Activated CD8-positive, alpha-beta T cell treated with anti-CD3 and anti-CD28 coated beads for 36 hours (primary cell): ENCODE measurements at regions not wholly inside any gene's neighbourhood (a gene's known extent, or its start where the extent isn't known, plus 50 kb on each side); places are given as distances from the start of the nearest gene placed in this dataset.
"Not testable (repeated sequence)": the region's sequence is repeated elsewhere in the genome, so short reads cannot be mapped to it uniquely, and the experiment has no call there.

Source experiments
- ATAC-seq: fragments of 200-7000 bp; cut with Tn5 transposase; one replicate; pipeline ENCODE4 v1.10.0; 2021; ENCODE audit warnings: mild to moderate bottlenecking, moderate library complexity
- CTCF ChIA-PET: fragments of 350-600 bp; sonication (Branson Sonifier 250); formaldehyde crosslinking; loops from one replicate; lab custom pipeline; 2021; ENCODE audit warnings: antibody characterized with exemption; lab: Charles Lee
- POLR2A ChIA-PET: fragments of 350-600 bp; sonication (Branson Sonifier 250); formaldehyde crosslinking; loops from one replicate; lab custom pipeline; 2021; ENCODE audit warnings: antibody characterized with exemption; lab: Charles Lee
- DNase-seq: peaks from one replicate; pipeline ENCODE4 v3.0.0-alpha.2; 2020
- H3K27ac Mint-ChIP-seq: one replicate; pipeline ENCODE4 v1.8.0; 2021; ENCODE audit warnings: mild to moderate bottlenecking, mixed read lengths
- H3K27me3 Mint-ChIP-seq: one replicate; pipeline ENCODE4 v1.8.0; 2021; ENCODE audit warnings: mixed read lengths
- H3K36me3 Mint-ChIP-seq: one replicate; pipeline ENCODE4 v1.8.0; 2021; ENCODE audit warnings: low read depth, mixed read lengths
- H3K4me1 Mint-ChIP-seq: one replicate; pipeline ENCODE4 v1.8.0; 2021; ENCODE audit warnings: low read depth, mixed read lengths
- H3K4me3 Mint-ChIP-seq: one replicate; pipeline ENCODE4 v1.8.0; 2021; ENCODE audit warnings: mild to moderate bottlenecking, moderate library complexity, mixed read lengths
- H3K9me3 Mint-ChIP-seq: one replicate; pipeline ENCODE4 v1.8.0; 2021; ENCODE audit warnings: mixed read lengths
- CTCF ChIP-seq: fragments of 200-600 bp; IDR thresholded peaks from one replicate; pipeline ENCODE4 v1.8.0; 2022; ENCODE audit warnings: antibody characterized with exemption, mild to moderate bottlenecking
- intact Hi-C: fragments of 100-400 bp; cut with micrococcal nuclease; formaldehyde crosslinking; loops from one replicate; pipeline ENCODE4 v1.10.0; 2022

DNA sequence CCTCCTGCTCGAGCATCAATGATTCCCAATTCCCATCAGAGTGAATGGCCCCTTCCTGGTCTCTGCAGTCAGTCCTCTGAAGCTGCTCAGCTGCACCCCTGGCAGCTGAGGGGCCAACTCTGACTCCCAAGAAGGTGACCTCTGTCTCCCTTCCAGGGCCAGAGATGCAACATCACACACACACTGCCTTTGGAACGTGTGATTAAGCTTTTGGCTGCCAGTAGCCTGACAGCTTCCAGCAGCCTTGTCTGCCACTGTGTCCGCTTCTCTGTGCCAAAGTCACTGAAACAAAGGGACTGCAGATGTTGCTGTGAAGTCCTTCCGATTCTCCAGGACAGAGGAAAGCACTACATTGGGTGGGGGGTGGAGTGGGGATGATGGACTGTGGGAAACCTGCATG is 254.1 kb downstream of the CEP170 start:
- H3K4me1 Mint-ChIP-seq, H3K9me3 Mint-ChIP-seq, intact Hi-C loops, H3K27me3 Mint-ChIP-seq, H3K27ac Mint-ChIP-seq, CTCF ChIA-PET, H3K4me3 Mint-ChIP-seq, DNase-seq, H3K36me3 Mint-ChIP-seq, POLR2A ChIA-PET, ATAC-seq: not testable (repeated sequence)

GRCh38 chr1:242992776-242993175 is 262.3 kb downstream of the CEP170 start:
- POLR2A ChIA-PET, H3K4me3 Mint-ChIP-seq, H3K9me3 Mint-ChIP-seq, H3K36me3 Mint-ChIP-seq, intact Hi-C loops, DNase-seq, H3K27me3 Mint-ChIP-seq, H3K4me1 Mint-ChIP-seq, H3K27ac Mint-ChIP-seq, CTCF ChIA-PET, ATAC-seq: not testable (repeated sequence)

DNA sequence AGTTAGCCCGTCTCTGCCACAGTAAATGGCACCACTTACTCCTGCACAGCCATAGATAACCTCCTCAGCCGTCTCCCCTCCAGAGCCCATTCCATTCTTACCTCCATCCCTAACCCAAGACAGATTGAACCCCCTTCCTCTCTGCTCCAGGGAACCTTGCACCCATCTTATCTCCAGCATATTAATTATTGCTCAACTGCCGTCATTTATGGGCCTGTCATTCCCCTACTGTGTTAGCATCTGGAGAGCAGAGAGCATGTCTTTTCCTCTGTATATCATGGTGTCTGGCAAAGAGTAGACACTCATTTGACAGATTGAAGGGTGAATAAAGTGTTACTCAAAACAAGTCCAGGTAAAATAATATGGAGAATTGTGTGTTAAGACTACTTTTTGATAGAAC is 270.0 kb downstream of the CEP170 start:
- H3K9me3 Mint-ChIP-seq, intact Hi-C loops, POLR2A ChIA-PET, H3K27ac Mint-ChIP-seq, H3K4me1 Mint-ChIP-seq, CTCF ChIA-PET, DNase-seq, ATAC-seq, H3K4me3 Mint-ChIP-seq, H3K36me3 Mint-ChIP-seq, H3K27me3 Mint-ChIP-seq: not testable (repeated sequence)

DNA sequence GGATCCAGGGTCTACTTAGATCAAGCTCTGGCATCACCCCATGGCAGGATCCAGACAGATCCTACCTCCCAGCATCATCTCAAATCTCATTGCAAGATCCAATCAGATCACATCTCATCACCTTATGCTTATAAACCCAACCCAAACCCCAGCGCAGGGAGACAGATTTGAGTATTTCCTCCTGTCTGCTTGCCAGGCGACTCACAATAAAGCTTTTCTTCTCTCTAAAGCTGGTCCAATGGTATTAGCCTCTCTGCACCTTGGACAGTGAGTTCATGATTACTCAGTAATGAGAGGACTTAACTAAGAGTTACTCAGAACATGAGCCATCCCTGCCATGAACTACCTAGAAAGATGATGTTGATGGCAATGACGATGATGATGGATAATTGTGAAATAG is 281.7 kb downstream of the CEP170 start:
- H3K9me3 Mint-ChIP-seq, intact Hi-C loops, CTCF ChIA-PET, H3K4me3 Mint-ChIP-seq, H3K27ac Mint-ChIP-seq, H3K27me3 Mint-ChIP-seq, POLR2A ChIA-PET, H3K4me1 Mint-ChIP-seq, DNase-seq, H3K36me3 Mint-ChIP-seq, ATAC-seq: not testable (repeated sequence)

DNA sequence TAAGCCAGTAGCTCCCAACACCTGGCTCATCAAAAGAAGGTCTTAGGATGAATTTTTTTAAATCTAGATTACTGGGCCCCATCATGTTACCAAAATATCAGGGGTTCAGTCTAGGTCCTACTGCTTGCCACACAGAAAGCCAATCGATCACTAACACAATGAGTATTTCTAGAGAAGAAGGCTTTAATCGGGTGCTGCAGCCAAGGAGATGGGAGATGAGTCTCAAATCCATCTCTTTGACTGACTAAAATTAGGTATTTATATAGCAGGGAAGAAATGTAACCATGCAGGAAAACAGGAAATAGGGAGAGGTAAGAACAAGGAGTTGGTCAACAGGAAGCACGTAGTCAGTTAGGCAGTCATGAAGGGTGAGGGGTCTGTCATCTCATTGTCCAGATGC is 288.2 kb downstream of the CEP170 start:
- H3K36me3 Mint-ChIP-seq, result no peaks in the 10 kb centered on the region
- peaks cover 3% of the 10 kb centered on the region for H3K27me3 Mint-ChIP-seq
- POLR2A ChIA-PET, result no interaction called here
- ATAC-seq (no peak), DNase-seq (no peak)
- no peaks in the 10 kb centered on the region for H3K4me1 Mint-ChIP-seq
- H3K9me3 Mint-ChIP-seq, result peaks cover 10% of the 10 kb centered on the region
- intact Hi-C loops, result no loop called here
- no peak for TF ChIP-seq CTCF
- H3K4me3 Mint-ChIP-seq, result no peak overlapping the region
- no peak overlapping the region for H3K27ac Mint-ChIP-seq
- CTCF ChIA-PET, result no interaction called here

DNA sequence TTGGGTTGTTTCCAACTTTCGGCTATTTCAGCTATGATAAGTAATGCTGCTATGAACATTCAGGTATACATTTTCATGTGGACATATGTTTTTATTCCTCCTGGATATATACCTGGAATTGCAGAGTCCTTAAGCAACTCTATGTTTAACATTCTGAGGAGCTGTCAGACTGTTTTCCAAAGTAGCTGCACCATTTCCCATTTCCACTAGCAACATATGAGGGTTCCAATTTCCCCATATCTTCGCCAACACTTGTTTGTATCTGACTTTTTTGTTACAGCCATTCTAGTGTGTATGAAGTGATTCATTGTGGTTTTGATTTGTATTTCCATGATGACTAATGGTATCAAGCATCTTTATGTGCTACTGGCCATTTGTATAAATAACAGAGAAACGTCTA is 295.7 kb downstream of the CEP170 start:
- intact Hi-C loops, H3K9me3 Mint-ChIP-seq, H3K4me1 Mint-ChIP-seq, POLR2A ChIA-PET, DNase-seq, CTCF ChIA-PET, H3K36me3 Mint-ChIP-seq, H3K27me3 Mint-ChIP-seq, H3K27ac Mint-ChIP-seq, ATAC-seq, H3K4me3 Mint-ChIP-seq: not testable (repeated sequence)

GRCh38 chr1:242954945-242955344 is 300.1 kb downstream of the CEP170 start:
- DNase-seq, H3K4me1 Mint-ChIP-seq, H3K36me3 Mint-ChIP-seq, H3K4me3 Mint-ChIP-seq, H3K9me3 Mint-ChIP-seq, intact Hi-C loops, ATAC-seq, POLR2A ChIA-PET, H3K27ac Mint-ChIP-seq, CTCF ChIA-PET, H3K27me3 Mint-ChIP-seq: not testable (repeated sequence)

DNA sequence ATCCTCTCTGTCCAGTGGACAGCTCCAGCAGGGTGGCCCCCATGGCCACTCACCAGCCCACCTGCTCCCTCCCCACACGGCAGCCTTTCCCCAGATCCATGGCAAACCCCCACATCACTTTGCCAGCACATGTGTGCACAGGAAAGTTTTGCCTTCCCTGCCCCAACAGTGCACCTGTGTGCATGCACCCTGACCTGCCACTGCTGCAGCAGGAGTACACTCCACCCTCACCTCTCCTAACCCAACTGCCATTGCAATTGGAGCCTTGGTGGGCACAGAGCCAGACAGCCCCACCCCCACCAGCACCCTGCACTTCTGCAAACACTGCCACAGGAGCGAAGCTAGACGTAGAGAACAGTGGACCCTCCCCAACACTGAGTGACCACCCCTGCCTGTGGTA is 308.9 kb downstream of the CEP170 start:
- no peak for ATAC-seq
- no peak for DNase-seq
- H3K36me3 Mint-ChIP-seq, result no peaks in the 10 kb centered on the region
- POLR2A ChIA-PET, result no interaction called here
- no peak overlapping the region for H3K27ac Mint-ChIP-seq
- CTCF ChIA-PET, result no interaction called here
- TF ChIP-seq CTCF, result no peak
- H3K4me3 Mint-ChIP-seq, result no peak overlapping the region
- H3K4me1 Mint-ChIP-seq, result no peaks in the 10 kb centered on the region
- H3K9me3 Mint-ChIP-seq, result peaks cover 6% of the 10 kb centered on the region
- intact Hi-C loops, result no loop called here
- H3K27me3 Mint-ChIP-seq, result peaks cover 4% of the 10 kb centered on the region

DNA sequence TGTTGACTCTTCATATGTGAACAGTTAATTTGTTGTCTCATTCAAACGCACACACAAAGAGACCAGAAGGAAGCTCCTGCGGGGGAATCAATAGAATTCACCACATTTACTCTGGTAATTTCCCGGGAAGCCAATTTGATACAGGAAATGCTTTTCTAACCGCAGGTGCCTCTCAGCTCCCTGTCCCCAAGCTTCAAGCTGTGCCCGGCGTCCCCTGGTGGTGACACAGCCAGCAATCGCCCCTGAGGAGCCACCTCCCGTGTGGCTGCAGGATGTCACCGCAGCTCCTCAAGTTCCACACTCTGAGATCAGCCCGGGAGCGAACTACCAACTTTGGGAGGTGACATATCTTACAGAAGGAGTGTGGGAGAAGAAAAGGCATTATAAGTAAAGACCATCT is 318.4 kb downstream of the CEP170 start:
- ATAC-seq, H3K27me3 Mint-ChIP-seq, CTCF ChIA-PET, POLR2A ChIA-PET, H3K4me3 Mint-ChIP-seq, H3K9me3 Mint-ChIP-seq, intact Hi-C loops, H3K36me3 Mint-ChIP-seq, H3K27ac Mint-ChIP-seq, H3K4me1 Mint-ChIP-seq: not testable (repeated sequence)
- peak; percentile 5 for DNase-seq

- POLR2A ChIA-PET, H3K9me3 Mint-ChIP-seq, ATAC-seq, H3K27ac Mint-ChIP-seq, H3K4me1 Mint-ChIP-seq, H3K36me3 Mint-ChIP-seq, intact Hi-C loops, H3K27me3 Mint-ChIP-seq, H3K4me3 Mint-ChIP-seq, CTCF ChIA-PET, DNase-seq: not testable (repeated sequence)
Observed at GRCh38 chr1:242924717-242925116, 330.4 kb downstream of the CEP170 start.

DNA sequence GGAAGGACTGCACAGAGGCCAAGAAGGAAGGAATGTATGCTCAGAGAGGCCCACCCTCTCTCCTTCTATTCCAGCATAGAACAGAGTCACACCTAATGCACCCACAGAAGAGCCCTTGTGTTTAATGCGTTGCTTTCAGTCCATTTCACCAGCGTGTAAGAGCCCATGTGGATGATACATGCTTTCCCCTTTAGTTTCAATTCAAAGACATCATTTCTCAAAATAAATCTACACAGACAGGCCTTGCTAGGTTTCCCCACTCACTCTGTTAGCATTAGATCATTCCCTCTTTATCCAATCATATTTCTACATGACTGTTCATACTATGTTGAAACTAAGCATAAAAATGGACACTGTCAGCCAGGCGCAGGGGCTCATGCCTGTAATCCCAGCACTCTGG is 331.5 kb downstream of the CEP170 start:
- DNase-seq, H3K36me3 Mint-ChIP-seq, H3K4me1 Mint-ChIP-seq, CTCF ChIA-PET, intact Hi-C loops, H3K4me3 Mint-ChIP-seq, POLR2A ChIA-PET, H3K27ac Mint-ChIP-seq, H3K27me3 Mint-ChIP-seq, ATAC-seq, H3K9me3 Mint-ChIP-seq: not testable (repeated sequence)
